ENCODE measurements at regions not wholly inside any gene's neighbourhood (a gene's known extent, or its start where the extent isn't known, plus 50 kb on each side); places are given as distances from the start of the nearest gene placed in this dataset.
"Not testable (repeated sequence)": the region's sequence is repeated elsewhere in the genome, so short reads cannot be mapped to it uniquely, and the experiment has no call there.

DNA sequence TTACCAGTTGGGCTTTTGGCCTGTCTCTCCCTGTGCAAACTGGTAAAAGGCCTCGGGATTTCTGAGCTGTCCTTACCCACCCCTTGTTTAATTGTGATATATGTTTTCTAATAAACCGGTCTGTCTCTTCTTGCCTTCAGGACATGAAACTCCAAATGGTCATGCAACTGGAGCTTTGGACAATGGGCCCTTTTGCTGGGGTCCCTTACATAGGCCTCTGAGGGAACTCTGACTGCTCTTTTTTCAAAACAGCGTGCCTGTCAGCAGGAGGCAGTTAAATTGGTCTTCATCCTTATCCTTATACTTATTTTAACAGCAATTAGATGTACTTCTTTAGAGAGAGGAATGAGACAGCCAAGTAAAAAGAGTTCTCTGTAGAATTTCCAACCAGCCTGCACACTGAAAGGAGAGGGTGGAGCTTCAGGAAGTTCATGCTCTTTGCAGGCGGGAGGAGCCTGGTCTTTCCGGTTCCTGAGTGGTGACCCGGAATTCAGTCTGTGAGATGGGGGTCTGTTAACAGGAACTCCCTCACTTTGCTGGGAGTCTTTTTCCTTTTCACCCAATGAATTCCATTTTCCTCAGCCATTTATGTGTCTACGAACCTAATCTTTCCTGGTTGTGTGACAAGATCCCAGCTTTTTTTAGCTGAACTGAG lies 299.6 kb upstream of the GJE1 start:
- Histone ChIP-seq H3K27me3 (ENCODE audit: insufficient read depth, low read length) (peaks cover 3% of the 10 kb centered on the region), H3K4me1 (ENCODE audit: insufficient read depth, low read length) (no peaks in the 10 kb centered on the region), H4K20me1 (ENCODE audit: insufficient read depth, low read length) (no peaks in the 10 kb centered on the region), H3K4me3 (ENCODE audit: insufficient read depth, low read length) (no peak overlapping the region), H2AFZ (ENCODE audit: low read length) (no peak overlapping the region), H3K4me2 (ENCODE audit: insufficient read depth, low read length) (no peak overlapping the region), H3K9me3 (ENCODE audit: low read depth, low read length) (no peaks in the 10 kb centered on the region), H3K79me2 (ENCODE audit: insufficient read depth, low read length) (no peaks in the 10 kb centered on the region), H3K27ac (ENCODE audit: low read depth, low read length) (no peak overlapping the region), H3K36me3 (ENCODE audit: insufficient read depth, low read length) (no peaks in the 10 kb centered on the region)
- TF ChIP-seq, protein P1, sequence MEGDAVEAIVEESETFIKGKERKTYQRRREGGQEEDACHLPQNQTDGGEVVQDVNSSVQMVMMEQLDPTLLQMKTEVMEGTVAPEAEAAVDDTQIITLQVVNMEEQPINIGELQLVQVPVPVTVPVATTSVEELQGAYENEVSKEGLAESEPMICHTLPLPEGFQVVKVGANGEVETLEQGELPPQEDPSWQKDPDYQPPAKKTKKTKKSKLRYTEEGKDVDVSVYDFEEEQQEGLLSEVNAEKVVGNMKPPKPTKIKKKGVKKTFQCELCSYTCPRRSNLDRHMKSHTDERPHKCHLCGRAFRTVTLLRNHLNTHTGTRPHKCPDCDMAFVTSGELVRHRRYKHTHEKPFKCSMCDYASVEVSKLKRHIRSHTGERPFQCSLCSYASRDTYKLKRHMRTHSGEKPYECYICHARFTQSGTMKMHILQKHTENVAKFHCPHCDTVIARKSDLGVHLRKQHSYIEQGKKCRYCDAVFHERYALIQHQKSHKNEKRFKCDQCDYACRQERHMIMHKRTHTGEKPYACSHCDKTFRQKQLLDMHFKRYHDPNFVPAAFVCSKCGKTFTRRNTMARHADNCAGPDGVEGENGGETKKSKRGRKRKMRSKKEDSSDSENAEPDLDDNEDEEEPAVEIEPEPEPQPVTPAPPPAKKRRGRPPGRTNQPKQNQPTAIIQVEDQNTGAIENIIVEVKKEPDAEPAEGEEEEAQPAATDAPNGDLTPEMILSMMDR (IDR thresholded peaks at IDR 0.05; ENCODE audit: extremely low read depth, low read depth, low read length) = no peak
- DNase-seq (ENCODE audit: insufficient read length, low spot score, missing footprints) = no peak

DNA sequence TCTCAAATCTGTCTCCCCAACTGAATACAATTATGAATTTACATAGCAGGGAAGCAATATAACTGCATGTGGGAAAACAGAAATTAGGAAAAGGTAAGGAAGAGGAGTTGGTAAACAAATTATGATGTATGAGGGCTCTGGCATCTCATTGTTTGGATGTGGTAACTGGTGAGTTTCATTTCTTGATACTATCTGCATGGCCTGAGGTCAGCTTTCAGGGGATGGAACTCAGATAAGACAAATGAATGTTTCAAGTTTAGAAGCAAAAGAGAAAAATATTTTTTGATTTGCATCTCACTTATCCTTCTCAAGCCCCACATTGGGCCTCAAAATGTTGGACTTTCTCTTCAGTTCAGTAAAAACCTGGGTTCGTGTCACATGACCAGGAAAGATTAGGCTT lies 302.2 kb upstream of the GJE1 start:
- Histone ChIP-seq H3K4me2 (ENCODE audit: insufficient read depth, low read length) (no peak overlapping the region), H3K27me3 (ENCODE audit: insufficient read depth, low read length) (peaks cover 3% of the 10 kb centered on the region), H3K4me1 (ENCODE audit: insufficient read depth, low read length) (no peaks in the 10 kb centered on the region), H4K20me1 (ENCODE audit: insufficient read depth, low read length) (no peaks in the 10 kb centered on the region), H3K36me3 (ENCODE audit: insufficient read depth, low read length) (no peaks in the 10 kb centered on the region), H3K4me3 (ENCODE audit: insufficient read depth, low read length) (no peak overlapping the region), H3K9me3 (ENCODE audit: low read depth, low read length) (no peaks in the 10 kb centered on the region), H2AFZ (ENCODE audit: low read length) (no peak overlapping the region), H3K79me2 (ENCODE audit: insufficient read depth, low read length) (no peaks in the 10 kb centered on the region), H3K27ac (ENCODE audit: low read depth, low read length) (no peak overlapping the region)
- TF ChIP-seq, protein P1 (IDR thresholded peaks at IDR 0.05; ENCODE audit: extremely low read depth, low read depth, low read length) = no peak
- DNase-seq (ENCODE audit: insufficient read length, low spot score, missing footprints) = no peak

DNA sequence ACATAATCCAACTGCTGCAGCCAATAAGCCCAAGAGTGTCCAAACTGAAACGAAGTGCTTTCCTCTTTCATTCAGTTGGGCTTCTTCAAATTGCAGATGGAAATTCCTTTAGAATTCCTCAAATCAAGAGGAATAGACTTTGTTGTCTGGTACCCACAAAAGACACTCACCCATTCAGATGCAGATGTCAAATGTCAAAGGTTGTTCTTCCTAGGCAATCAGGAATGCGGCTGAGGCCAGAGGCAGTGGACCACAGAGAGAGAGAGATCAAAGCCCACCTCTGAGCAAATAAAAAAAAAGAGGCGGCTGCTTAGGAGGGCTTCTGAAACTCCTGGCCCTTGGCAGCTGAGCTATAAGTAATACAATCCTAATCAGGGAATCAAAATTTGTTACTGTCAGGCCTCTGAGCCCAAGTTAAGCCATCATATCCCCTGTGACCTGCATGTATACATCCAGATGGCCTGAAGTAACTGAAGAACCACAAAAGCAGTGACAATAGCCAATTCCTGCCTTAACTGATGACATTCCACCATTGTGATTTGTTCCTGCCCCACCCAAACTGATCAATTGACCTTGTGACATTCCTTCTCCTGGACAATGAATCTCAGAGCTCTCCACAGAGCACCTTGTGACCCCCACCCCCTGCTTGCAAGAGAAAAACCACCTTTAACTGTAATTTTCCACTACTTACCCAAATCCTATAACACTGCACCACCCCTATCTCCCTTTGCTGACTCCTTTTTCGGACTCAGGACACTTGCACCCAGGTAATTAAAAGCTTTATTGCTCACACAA lies 303.0 kb upstream of the GJE1 start:
- Histone ChIP-seq H2AFZ (ENCODE audit: low read length) (no peak overlapping the region), H3K9me3 (ENCODE audit: low read depth, low read length) (no peaks in the 10 kb centered on the region), H3K79me2 (ENCODE audit: insufficient read depth, low read length) (no peaks in the 10 kb centered on the region), H3K36me3 (ENCODE audit: insufficient read depth, low read length) (no peaks in the 10 kb centered on the region), H3K27ac (ENCODE audit: low read depth, low read length) (no peak overlapping the region), H3K4me1 (ENCODE audit: insufficient read depth, low read length) (no peaks in the 10 kb centered on the region), H3K27me3 (ENCODE audit: insufficient read depth, low read length) (peaks cover 3% of the 10 kb centered on the region), H4K20me1 (ENCODE audit: insufficient read depth, low read length) (no peaks in the 10 kb centered on the region), H3K4me3 (ENCODE audit: insufficient read depth, low read length) (no peak overlapping the region), H3K4me2 (ENCODE audit: insufficient read depth, low read length) (no peak overlapping the region)
- TF ChIP-seq, protein P1 (IDR thresholded peaks at IDR 0.05; ENCODE audit: extremely low read depth, low read depth, low read length) = no peak
- DNase-seq (ENCODE audit: insufficient read length, low spot score, missing footprints) = no peak

DNA sequence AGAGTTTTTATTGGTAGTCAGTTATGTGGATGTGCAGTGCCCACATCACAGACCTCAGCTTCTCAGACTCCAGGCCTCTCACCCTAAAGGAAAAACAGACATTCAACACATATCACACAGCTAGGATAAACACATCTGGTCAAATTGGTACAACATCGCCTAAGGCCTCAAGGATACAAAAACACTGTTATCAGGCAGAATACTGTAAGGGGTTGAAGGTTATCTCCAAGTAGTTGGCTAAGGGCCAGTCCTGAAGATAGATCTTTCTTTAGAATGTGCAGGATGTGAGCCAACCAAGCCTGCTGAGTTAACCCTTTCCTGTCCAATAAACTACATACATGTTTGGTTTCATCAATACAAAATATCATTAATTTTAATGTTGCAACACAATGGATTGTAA lies 308.4 kb upstream of the GJE1 start:
- Histone ChIP-seq H3K4me2 (ENCODE audit: insufficient read depth, low read length) (no peak overlapping the region), H3K9me3 (ENCODE audit: low read depth, low read length) (no peaks in the 10 kb centered on the region), H3K4me3 (ENCODE audit: insufficient read depth, low read length) (no peak overlapping the region), H3K79me2 (ENCODE audit: insufficient read depth, low read length) (no peaks in the 10 kb centered on the region), H3K4me1 (ENCODE audit: insufficient read depth, low read length) (no peaks in the 10 kb centered on the region), H4K20me1 (ENCODE audit: insufficient read depth, low read length) (no peaks in the 10 kb centered on the region), H3K27me3 (ENCODE audit: insufficient read depth, low read length) (no peaks in the 10 kb centered on the region), H2AFZ (ENCODE audit: low read length) (no peak overlapping the region), H3K36me3 (ENCODE audit: insufficient read depth, low read length) (no peaks in the 10 kb centered on the region), H3K27ac (ENCODE audit: low read depth, low read length) (no peak overlapping the region)
- TF ChIP-seq, protein P1 (IDR thresholded peaks at IDR 0.05; ENCODE audit: extremely low read depth, low read depth, low read length) = no peak
- DNase-seq (ENCODE audit: insufficient read length, low spot score, missing footprints) = no peak

DNA sequence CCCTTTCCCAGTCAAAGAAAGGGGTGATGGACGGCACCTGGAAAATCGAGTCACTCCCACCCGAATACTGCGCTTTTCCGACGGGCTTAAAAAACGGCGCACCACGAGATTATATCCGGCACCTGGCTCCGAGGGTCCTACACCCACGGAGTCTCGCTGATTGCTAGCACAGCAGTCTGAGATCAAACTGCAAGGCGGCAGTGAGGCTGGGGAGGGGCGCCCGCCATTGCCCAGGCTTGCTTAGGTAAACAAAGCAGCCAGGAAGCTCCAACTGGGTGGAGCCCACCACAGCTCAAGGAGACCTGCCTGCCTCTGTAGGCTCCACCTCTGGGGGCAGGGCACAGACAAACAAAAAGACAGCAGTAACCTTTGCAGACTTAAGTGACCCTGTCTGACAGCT lies 317.7 kb upstream of the GJE1 start:
- H3K4me3 ChIP-seq (ENCODE audit: insufficient read depth, low read length); H3K9me3 ChIP-seq (ENCODE audit: low read depth, low read length); H3K36me3 ChIP-seq (ENCODE audit: insufficient read depth, low read length); H4K20me1 ChIP-seq (ENCODE audit: insufficient read depth, low read length); H3K4me2 ChIP-seq (ENCODE audit: insufficient read depth, low read length); H2AFZ ChIP-seq (ENCODE audit: low read length); H3K4me1 ChIP-seq (ENCODE audit: insufficient read depth, low read length); DNase-seq (ENCODE audit: insufficient read length, low spot score, missing footprints); H3K79me2 ChIP-seq (ENCODE audit: insufficient read depth, low read length); H3K27ac ChIP-seq (ENCODE audit: low read depth, low read length); H3K27me3 ChIP-seq (ENCODE audit: insufficient read depth, low read length): not testable (repeated sequence)
